ENCODE measurements at regions not wholly inside any gene's neighbourhood (a gene's known extent, or its start where the extent isn't known, plus 50 kb on each side); places are given as distances from the start of the nearest gene placed in this dataset.

DNA sequence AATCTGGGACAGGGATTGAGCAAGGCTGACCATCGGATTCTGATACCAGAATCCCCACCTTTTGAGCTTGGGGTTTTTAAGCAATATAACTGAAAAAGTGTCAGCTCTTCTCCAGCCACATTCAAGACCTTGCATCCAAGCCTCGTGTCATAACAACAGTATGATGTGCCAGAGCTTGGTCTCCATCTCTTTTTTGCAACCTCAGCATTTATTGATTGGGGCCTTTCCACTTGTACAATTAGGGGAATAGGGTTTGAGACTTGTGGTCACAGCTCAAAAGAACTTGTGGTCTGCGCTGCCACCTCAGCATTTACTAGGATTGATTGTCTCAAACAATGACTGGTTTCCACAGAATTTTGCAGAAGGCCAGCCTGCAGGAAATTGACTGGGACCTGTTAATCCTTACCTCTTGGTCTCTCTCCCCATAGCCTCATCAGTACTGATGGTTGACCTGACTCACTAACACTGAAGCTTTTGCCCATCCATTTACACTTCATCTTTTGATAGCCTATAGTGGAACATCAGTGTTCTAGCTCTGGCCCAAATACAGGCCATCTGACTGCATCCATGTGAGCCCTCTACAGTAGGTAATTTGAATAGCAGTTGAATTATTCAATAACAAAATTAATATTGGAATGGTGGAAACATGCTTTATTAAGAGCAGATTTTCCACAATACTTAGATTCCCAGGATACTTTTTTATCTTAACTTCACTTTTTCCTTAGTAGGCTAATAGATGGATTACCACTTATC is 381.6 kb upstream of the PRR16 start:
- no peak for TF ChIP-seq CTCF (IDR thresholded peaks at IDR 0.05; ENCODE audit: borderline replicate concordance, extremely low read depth, insufficient read depth)

DNA sequence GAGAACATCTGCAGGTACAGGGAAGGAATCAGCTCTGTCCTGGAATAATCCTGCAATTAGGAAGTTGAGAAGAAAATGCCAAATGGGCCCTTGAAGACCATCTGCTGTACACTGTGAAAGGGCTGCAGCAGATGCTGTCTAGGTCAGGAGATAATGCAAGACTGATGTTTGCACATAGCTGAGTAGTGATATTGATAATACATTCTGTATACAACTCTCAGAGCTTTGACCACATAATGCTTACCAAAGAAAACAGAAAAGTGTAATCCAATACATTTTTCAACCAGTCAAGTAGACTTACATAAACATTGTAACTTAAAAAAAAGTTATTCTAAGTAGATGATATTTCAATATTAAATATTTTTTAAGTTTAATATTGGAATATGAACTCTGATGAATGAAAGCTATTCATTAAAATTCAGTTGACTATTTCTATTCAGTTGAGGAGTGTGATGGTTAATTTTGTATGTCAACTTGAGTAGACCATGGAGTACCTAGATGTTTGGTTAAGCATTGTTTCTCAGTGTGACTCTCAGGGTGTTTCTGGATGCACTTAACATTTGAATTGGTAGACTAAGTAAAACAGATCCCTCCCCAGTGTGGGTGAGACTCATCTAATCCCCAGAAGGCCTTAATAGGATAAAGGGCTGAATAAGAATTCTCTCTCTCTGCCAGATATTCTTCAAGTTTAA is 380.1 kb upstream of the PRR16 start:
- no peak overlapping the region for H3K27ac ChIP-seq (ENCODE audit: low read depth in 2 of 2, low read length in 2 of 2)
- intact Hi-C loops (cut with DNase I): no loop called here
- no peak overlapping the region for H3K9ac ChIP-seq (ENCODE audit: low read length in 3 of 3)
- H3K27me3 ChIP-seq (ENCODE audit: control insufficient read depth, insufficient read depth, low read length): no peaks in the 10 kb centered on the region
- H3K4me1 ChIP-seq (ENCODE audit: control insufficient read depth in 2 of 3, insufficient read depth in 2 of 3, low read depth in 1 of 3, low read length in 3 of 3): no peaks in the 10 kb centered on the region
- TF ChIP-seq CTCF (IDR thresholded peaks at IDR 0.05; ENCODE audit: borderline replicate concordance, extremely low read depth, insufficient read depth): no peak
- DNase-seq: no peak
- no peaks in the 10 kb centered on the region for H3K9me3 ChIP-seq (ENCODE audit: control insufficient read depth in 2 of 3, insufficient read depth in 1 of 3, low read length in 3 of 3)
- H3K4me3 ChIP-seq (ENCODE audit: low read length in 3 of 3): no peak overlapping the region
- no peak for FAIRE-seq
- H3K36me3 ChIP-seq (ENCODE audit: control insufficient read depth in 2 of 3, insufficient read depth in 3 of 3, low read length in 3 of 3): no peaks in the 10 kb centered on the region

More for the DNA sequence above, 381.6 kb upstream of the PRR16 start:
- H3K27ac ChIP-seq (ENCODE audit: low read depth in 2 of 2, low read length in 2 of 2): no peak overlapping the region
- H3K36me3 ChIP-seq (ENCODE audit: control insufficient read depth in 2 of 3, insufficient read depth in 3 of 3, low read length in 3 of 3): no peaks in the 10 kb centered on the region
- FAIRE-seq: no peak
- no peaks in the 10 kb centered on the region for H3K27me3 ChIP-seq (ENCODE audit: control insufficient read depth, insufficient read depth, low read length)
- no peaks in the 10 kb centered on the region for H3K9me3 ChIP-seq (ENCODE audit: control insufficient read depth in 2 of 3, insufficient read depth in 1 of 3, low read length in 3 of 3)
- no peak for DNase-seq
- intact Hi-C loops (cut with DNase I): no loop called here
- H3K4me1 ChIP-seq (ENCODE audit: control insufficient read depth in 2 of 3, insufficient read depth in 2 of 3, low read depth in 1 of 3, low read length in 3 of 3): no peaks in the 10 kb centered on the region
- no peak overlapping the region for H3K4me3 ChIP-seq (ENCODE audit: low read length in 3 of 3)
- no peak overlapping the region for H3K9ac ChIP-seq (ENCODE audit: low read length in 3 of 3)

GRCh38 chr5:120084543-120084870 is 379.6 kb upstream of the PRR16 start:
- FAIRE-seq (no peak), DNase-seq (no peak)
- intact Hi-C loops (cut with DNase I): no loop called here
- Histone ChIP-seq H3K36me3 (ENCODE audit: control insufficient read depth in 2 of 3, insufficient read depth in 3 of 3, low read length in 3 of 3) (no peaks in the 10 kb centered on the region), H3K27me3 (ENCODE audit: control insufficient read depth, insufficient read depth, low read length) (no peaks in the 10 kb centered on the region), H3K27ac (ENCODE audit: low read depth in 2 of 2, low read length in 2 of 2) (no peak overlapping the region), H3K4me3 (ENCODE audit: low read length in 3 of 3) (no peak overlapping the region), H3K4me1 (ENCODE audit: control insufficient read depth in 2 of 3, insufficient read depth in 2 of 3, low read depth in 1 of 3, low read length in 3 of 3) (no peaks in the 10 kb centered on the region), H3K9ac (ENCODE audit: low read length in 3 of 3) (no peak overlapping the region), H3K9me3 (ENCODE audit: control insufficient read depth in 2 of 3, insufficient read depth in 1 of 3, low read length in 3 of 3) (no peaks in the 10 kb centered on the region)
- TF ChIP-seq CTCF (IDR thresholded peaks at IDR 0.05; ENCODE audit: borderline replicate concordance, extremely low read depth, insufficient read depth): no peak
